DND-41 (cell line): ENCODE measurements at regions not wholly inside any gene's neighbourhood (a gene's known extent, or its start where the extent isn't known, plus 50 kb on each side); places are given as distances from the start of the nearest gene placed in this dataset.

Experiments
- EZH2 ChIP-seq: IDR thresholded peaks from 3 replicates; pipeline ENCODE4 v1.6.1; 2012; ENCODE audit warnings: borderline replicate concordance, low read depth, mild to moderate bottlenecking, moderate library complexity, low read length, inconsistent platforms; ENCODE audit not compliant: severe bottlenecking
- TF ChIP-seq, protein P1 (sequence below): IDR thresholded peaks from 2 replicates; pipeline ENCODE4 v1.5.1; 2012; ENCODE audit warnings: borderline replicate concordance, low read length, moderate library complexity, mild to moderate bottlenecking; ENCODE audit not compliant: poor library complexity, severe bottlenecking; ENCODE audit errors: extremely low read depth

DNA sequence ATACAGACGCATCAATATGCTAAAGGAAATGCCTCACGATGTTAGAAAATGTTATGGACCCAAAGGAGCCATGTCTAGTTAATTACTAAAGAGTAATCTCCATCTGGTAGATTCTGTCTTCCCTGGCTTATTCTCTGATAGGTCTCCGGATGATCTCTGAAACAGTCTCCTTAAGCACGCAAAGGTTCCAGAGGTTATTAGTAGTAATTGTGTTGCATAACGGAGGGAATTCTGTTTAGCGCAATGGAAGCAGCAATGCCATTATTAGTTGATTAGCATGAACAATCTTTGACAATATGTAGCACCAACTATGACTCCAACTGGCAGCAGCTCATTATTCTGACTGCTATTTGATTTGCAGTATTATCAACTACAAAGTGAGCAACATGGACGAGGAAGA, 952.5 kb upstream of the SEMA6D start:
- TF ChIP-seq, protein P1, sequence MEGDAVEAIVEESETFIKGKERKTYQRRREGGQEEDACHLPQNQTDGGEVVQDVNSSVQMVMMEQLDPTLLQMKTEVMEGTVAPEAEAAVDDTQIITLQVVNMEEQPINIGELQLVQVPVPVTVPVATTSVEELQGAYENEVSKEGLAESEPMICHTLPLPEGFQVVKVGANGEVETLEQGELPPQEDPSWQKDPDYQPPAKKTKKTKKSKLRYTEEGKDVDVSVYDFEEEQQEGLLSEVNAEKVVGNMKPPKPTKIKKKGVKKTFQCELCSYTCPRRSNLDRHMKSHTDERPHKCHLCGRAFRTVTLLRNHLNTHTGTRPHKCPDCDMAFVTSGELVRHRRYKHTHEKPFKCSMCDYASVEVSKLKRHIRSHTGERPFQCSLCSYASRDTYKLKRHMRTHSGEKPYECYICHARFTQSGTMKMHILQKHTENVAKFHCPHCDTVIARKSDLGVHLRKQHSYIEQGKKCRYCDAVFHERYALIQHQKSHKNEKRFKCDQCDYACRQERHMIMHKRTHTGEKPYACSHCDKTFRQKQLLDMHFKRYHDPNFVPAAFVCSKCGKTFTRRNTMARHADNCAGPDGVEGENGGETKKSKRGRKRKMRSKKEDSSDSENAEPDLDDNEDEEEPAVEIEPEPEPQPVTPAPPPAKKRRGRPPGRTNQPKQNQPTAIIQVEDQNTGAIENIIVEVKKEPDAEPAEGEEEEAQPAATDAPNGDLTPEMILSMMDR, result no peak
- TF ChIP-seq EZH2, result no peak
